ENCODE measurements at regions not wholly inside any gene's neighbourhood (a gene's known extent, or its start where the extent isn't known, plus 50 kb on each side); places are given as distances from the start of the nearest gene placed in this dataset.
"Not testable (repeated sequence)": the region's sequence is repeated elsewhere in the genome, so short reads cannot be mapped to it uniquely, and the experiment has no call there.

DNA sequence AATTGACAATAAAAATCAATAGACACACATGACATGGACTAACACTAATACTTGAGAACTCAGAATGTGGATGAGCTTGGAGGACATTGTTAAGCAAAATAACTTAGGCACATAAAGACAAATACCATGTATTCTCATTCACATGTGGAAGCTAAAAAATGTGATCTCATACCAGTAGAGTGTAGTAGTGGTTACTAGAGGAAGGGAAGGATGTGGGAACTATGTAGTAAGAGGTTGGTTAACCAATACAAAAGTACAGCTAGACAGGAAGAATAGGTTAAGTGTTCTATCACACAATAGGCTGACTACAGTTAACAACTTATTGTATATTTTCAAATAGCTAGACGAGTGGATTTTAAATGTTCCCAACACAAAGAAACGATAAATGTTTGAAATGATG is 415.8 kb upstream of the KLF12 start:
- TF ChIP-seq, protein P1, sequence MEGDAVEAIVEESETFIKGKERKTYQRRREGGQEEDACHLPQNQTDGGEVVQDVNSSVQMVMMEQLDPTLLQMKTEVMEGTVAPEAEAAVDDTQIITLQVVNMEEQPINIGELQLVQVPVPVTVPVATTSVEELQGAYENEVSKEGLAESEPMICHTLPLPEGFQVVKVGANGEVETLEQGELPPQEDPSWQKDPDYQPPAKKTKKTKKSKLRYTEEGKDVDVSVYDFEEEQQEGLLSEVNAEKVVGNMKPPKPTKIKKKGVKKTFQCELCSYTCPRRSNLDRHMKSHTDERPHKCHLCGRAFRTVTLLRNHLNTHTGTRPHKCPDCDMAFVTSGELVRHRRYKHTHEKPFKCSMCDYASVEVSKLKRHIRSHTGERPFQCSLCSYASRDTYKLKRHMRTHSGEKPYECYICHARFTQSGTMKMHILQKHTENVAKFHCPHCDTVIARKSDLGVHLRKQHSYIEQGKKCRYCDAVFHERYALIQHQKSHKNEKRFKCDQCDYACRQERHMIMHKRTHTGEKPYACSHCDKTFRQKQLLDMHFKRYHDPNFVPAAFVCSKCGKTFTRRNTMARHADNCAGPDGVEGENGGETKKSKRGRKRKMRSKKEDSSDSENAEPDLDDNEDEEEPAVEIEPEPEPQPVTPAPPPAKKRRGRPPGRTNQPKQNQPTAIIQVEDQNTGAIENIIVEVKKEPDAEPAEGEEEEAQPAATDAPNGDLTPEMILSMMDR (IDR thresholded peaks at IDR 0.05; ENCODE audit: low read depth, low read length, missing control alignments), result no peak

DNA sequence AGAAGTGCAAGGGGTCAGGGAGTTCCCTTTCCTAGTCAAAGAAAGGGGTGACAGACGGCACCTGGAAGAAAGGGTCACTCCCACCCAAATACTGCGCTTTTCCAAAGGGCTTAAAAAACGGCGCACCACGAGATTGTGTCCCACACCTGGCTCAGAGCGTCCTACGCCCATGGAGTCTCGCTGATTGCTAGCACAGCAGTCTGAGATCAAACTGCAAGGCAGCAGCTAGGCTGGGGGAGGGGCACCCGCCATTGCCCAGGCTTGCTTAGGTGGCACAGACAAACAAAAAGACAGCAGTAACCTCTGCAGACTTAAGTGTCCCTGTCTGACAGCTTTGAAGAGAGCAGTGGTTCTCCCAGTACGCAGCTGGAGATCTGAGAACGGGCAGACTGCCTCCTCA is 402.4 kb upstream of the KLF12 start:
- DNase-seq (ENCODE audit: extremely low read depth, low read depth), result not testable (repeated sequence)

More for the DNA sequence above, 415.8 kb upstream of the KLF12 start:
- DNase-seq (ENCODE audit: extremely low read depth, low read depth), result no peak
- no peak overlapping the region for H3K4me3 ChIP-seq (replicated peaks; ENCODE audit: low read depth, low read length)

DNA sequence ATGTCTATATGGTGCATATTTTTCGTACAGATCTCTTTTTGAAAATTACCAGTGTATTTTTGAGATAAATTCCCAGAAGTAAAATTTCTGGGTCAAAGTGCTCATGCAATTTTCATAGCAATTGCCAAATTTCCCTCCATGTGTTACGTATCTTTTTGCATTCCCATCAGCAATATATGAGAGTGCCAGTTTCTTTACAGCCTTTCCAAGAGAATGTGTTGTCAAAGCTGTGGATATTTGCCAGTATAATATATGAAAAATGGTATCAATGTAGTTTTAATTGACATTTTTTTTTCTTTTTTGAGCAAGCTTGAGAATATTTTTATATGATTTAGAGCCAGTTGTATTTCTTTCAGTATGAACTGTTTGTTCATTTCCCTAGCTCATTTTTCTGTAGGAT is 399.0 kb upstream of the KLF12 start:
- TF ChIP-seq, protein P1 (IDR thresholded peaks at IDR 0.05; ENCODE audit: low read depth, low read length, missing control alignments), result no peak
- H3K4me3 ChIP-seq (replicated peaks; ENCODE audit: low read depth, low read length), result no peak overlapping the region
- DNase-seq (ENCODE audit: extremely low read depth, low read depth), result no peak

More for the DNA sequence above, 402.4 kb upstream of the KLF12 start:
- H3K4me3 ChIP-seq (replicated peaks; ENCODE audit: low read depth, low read length), result not testable (repeated sequence)

DNA sequence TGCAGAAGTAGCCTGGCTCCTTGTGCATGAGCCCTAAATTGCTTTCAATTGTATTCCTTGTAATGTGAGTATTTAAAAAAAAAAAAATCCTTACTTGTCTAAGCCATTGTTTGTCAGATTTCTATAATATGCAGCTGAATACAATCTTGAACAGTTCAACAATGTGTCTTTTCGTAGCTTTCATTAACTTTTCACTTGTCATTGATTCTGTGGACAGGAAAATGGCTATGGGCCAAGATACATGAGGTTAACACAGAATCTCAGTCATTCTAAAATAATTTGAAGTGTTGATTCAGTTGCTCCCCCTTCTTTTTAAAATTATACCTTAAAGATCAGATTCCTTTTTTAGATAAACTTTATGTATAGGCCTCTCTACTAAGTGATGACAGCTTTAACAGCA is 395.8 kb upstream of the KLF12 start:
- TF ChIP-seq, protein P1 (IDR thresholded peaks at IDR 0.05; ENCODE audit: low read depth, low read length, missing control alignments), result no peak
- DNase-seq (ENCODE audit: extremely low read depth, low read depth), result no peak

DNA sequence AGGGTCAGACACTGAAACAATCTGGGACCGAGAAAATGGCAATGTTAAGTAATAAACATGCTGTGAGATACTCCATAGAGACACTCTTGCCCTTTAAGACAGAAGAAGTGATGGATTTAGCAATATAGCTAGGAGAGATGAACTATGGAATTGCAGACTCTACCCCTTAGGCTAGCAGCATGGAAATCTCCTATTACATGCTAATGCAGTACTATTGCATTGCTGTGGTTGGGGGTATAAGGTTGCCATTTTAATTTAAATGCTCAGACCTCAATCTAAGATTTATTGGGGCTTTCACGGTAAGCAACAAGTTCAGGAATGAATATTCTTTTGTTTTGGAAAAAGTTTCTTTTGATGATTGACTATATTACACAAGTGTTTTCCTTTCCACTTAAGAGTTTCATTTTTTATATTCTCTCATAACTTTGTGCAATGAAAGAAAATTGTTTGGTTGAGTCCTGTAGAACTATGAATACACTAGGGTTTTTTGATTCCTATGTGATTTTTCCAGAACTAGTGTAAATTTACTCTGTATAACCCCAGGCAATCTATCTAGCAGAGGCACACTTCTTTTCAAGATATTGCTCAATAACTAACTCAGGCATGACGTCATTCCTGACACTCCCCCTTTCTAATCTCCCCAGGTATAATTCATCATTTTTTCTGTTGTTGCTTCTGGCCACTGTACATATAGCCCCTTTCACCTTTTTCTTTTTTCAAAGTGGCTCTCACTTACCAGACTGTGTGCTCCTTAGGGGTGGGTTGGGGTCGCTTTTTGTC is 394.7 kb upstream of the KLF12 start:
- DNase-seq (ENCODE audit: extremely low read depth, low read depth), result no peak
- no peak overlapping the region for H3K4me3 ChIP-seq (replicated peaks; ENCODE audit: low read depth, low read length)
- TF ChIP-seq, protein P1 (IDR thresholded peaks at IDR 0.05; ENCODE audit: low read depth, low read length, missing control alignments), result no peak

More for the DNA sequence above, 395.8 kb upstream of the KLF12 start:
- no peak overlapping the region for H3K4me3 ChIP-seq (replicated peaks; ENCODE audit: low read depth, low read length)

DNA sequence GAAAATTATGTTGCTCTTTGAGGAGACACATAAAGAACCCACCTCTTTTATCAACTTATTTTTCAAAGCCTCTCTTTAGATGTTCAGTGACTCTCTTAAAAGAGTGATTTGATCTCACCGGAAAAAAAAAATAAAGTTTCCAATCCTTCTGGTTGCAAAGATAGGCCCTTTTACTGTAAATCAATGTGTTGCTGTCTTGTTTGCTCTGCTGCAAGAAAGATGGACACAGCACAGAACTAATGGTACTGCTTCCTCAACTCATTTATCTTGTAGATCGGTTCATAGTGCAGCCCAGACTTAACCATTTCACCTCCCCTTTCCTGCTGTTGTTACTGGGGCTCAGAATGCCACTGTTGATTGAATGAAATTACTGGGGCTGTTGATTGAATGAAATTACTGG is 388.9 kb upstream of the KLF12 start:
- H3K4me3 ChIP-seq (replicated peaks; ENCODE audit: low read depth, low read length), result no peak overlapping the region
- TF ChIP-seq, protein P1 (IDR thresholded peaks at IDR 0.05; ENCODE audit: low read depth, low read length, missing control alignments), result no peak
- DNase-seq (ENCODE audit: extremely low read depth, low read depth), result no peak

DNA sequence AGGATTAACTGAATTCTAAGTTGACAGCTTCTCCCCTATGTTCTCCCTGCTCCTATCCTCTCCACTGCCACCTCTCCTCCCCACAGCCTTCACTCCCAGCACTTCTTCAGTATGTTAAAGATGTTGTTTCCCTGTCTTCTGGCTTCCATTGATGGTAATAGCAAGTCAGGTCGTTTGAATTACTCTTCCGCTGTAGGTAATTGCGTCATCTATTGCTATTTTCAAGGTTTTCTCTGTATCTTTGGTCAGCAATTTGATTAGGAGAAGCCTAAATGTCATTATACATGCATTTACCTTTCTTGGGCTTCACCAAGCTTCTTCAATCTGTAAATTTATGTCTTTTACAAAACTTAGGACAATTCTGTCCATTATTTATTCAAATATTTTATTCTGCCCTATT is 377.3 kb upstream of the KLF12 start:
- no peak for DNase-seq (ENCODE audit: extremely low read depth, low read depth)
- TF ChIP-seq, protein P1 (IDR thresholded peaks at IDR 0.05; ENCODE audit: low read depth, low read length, missing control alignments), result no peak
- H3K4me3 ChIP-seq (replicated peaks; ENCODE audit: low read depth, low read length), result no peak overlapping the region
